Fibroblast of villous mesenchyme (primary cell): ENCODE measurements at regions not wholly inside any gene's neighbourhood (a gene's known extent, or its start where the extent isn't known, plus 50 kb on each side); places are given as distances from the start of the nearest gene placed in this dataset.

Experiments used
- DNase-seq: peaks from one replicate; pipeline ENCODE4 v3.0.0-alpha.2; 2010; ENCODE audit warnings: low read depth
- H3K4me3 ChIP-seq: 2 replicates; pipeline ENCODE4 v1.5.1; 2011; ENCODE audit warnings: low read depth, mild to moderate bottlenecking, low read length
- TF ChIP-seq, protein P1 (sequence below): IDR thresholded peaks from 2 replicates; pipeline ENCODE4 v1.5.1; 2012; ENCODE audit warnings: low read depth, mild to moderate bottlenecking, low read length; ENCODE audit not compliant: insufficient read depth

GRCh38 chr5:87503004-87503403, 90.3 kb upstream of the CCNH start:
- no peak overlapping the region for H3K4me3 ChIP-seq
- DNase-seq, result no peak
- TF ChIP-seq, protein P1, sequence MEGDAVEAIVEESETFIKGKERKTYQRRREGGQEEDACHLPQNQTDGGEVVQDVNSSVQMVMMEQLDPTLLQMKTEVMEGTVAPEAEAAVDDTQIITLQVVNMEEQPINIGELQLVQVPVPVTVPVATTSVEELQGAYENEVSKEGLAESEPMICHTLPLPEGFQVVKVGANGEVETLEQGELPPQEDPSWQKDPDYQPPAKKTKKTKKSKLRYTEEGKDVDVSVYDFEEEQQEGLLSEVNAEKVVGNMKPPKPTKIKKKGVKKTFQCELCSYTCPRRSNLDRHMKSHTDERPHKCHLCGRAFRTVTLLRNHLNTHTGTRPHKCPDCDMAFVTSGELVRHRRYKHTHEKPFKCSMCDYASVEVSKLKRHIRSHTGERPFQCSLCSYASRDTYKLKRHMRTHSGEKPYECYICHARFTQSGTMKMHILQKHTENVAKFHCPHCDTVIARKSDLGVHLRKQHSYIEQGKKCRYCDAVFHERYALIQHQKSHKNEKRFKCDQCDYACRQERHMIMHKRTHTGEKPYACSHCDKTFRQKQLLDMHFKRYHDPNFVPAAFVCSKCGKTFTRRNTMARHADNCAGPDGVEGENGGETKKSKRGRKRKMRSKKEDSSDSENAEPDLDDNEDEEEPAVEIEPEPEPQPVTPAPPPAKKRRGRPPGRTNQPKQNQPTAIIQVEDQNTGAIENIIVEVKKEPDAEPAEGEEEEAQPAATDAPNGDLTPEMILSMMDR, result no peak

GRCh38 chr5:87499478-87500410, 87.0 kb upstream of the CCNH start:
- TF ChIP-seq, protein P1, result no peak
- DNase-seq, result no peak
- H3K4me3 ChIP-seq, result no peak overlapping the region
